Nephron (organoid): ENCODE measurements at regions not wholly inside any gene's neighbourhood (a gene's known extent, or its start where the extent isn't known, plus 50 kb on each side); places are given as distances from the start of the nearest gene placed in this dataset.
"Not testable (repeated sequence)": the region's sequence is repeated elsewhere in the genome, so short reads cannot be mapped to it uniquely, and the experiment has no call there.

Experiments used
- H3K27ac Mint-ChIP-seq, 3 experiments: 2 replicates each; pipeline ENCODE4 v1.8.0; 2020; ENCODE audit warnings: mixed read lengths in 3 of 3, mild to moderate bottlenecking in 2 of 3, moderate library complexity in 1 of 3
- H3K27me3 Mint-ChIP-seq: 2 replicates; pipeline ENCODE4 v1.8.0; 2021; ENCODE audit warnings: low read depth, mild to moderate bottlenecking, moderate library complexity, mixed read lengths
- H3K36me3 Mint-ChIP-seq: 2 replicates; pipeline ENCODE4 v1.8.0; 2020; ENCODE audit warnings: low read depth, mixed read lengths
- H3K4me1 Mint-ChIP-seq: 2 replicates; pipeline ENCODE4 v1.8.0; 2020; ENCODE audit warnings: mixed read lengths
- H3K4me3 Mint-ChIP-seq, 3 experiments: 2 replicates each; pipeline ENCODE4 v1.8.0; 2020; ENCODE audit warnings: mild to moderate bottlenecking in 3 of 3, mixed read lengths in 3 of 3, moderate library complexity in 2 of 3
- H3K9me3 Mint-ChIP-seq: 2 replicates; pipeline ENCODE4 v1.8.0; 2020; ENCODE audit warnings: mixed read lengths
- CTCF ChIP-seq, 3 experiments: fragments of 200-600 bp; sonication (generic); IDR thresholded peaks; one replicate each; pipeline ENCODE4 v1.5.0; 2021; ENCODE audit warnings: antibody characterized with exemption in 3 of 3; ENCODE audit not compliant: unreplicated experiment in 3 of 3

GRCh38 chr4:162761965-162762364, 404.7 kb downstream of the NAF1 start:
- Mint-ChIP-seq H3K4me1 (no peaks in the 10 kb centered on the region), H3K9me3 (no peaks in the 10 kb centered on the region), H3K27me3 (no peaks in the 10 kb centered on the region), H3K36me3 (no peaks in the 10 kb centered on the region), H3K4me3 (no peak overlapping the region), H3K27ac (no peak overlapping the region)
- no peak for TF ChIP-seq CTCF (IDR thresholded peaks at IDR 0.05; ENCODE audit: unreplicated experiment in 3 of 3)

GRCh38 chr4:162740228-162740627, 426.5 kb downstream of the NAF1 start:
- not testable (repeated sequence) for H3K9me3 Mint-ChIP-seq, H3K27me3 Mint-ChIP-seq, H3K4me3 Mint-ChIP-seq, H3K36me3 Mint-ChIP-seq, H3K4me1 Mint-ChIP-seq, H3K27ac Mint-ChIP-seq

GRCh38 chr4:162739596-162739995, 427.1 kb downstream of the NAF1 start:
- not testable (repeated sequence) for H3K27me3 Mint-ChIP-seq, H3K36me3 Mint-ChIP-seq, H3K4me3 Mint-ChIP-seq, H3K4me1 Mint-ChIP-seq, H3K27ac Mint-ChIP-seq, H3K9me3 Mint-ChIP-seq

GRCh38 chr4:162732876-162733275, 433.8 kb downstream of the NAF1 start:
- no peaks in the 10 kb centered on the region for H3K4me1 Mint-ChIP-seq
- H3K27me3 Mint-ChIP-seq, result peaks cover 5% of the 10 kb centered on the region
- no peaks in the 10 kb centered on the region for H3K9me3 Mint-ChIP-seq
- no peak overlapping the region for H3K27ac Mint-ChIP-seq
- H3K36me3 Mint-ChIP-seq, result no peaks in the 10 kb centered on the region
- TF ChIP-seq CTCF (IDR thresholded peaks at IDR 0.05; ENCODE audit: unreplicated experiment in 3 of 3), result no peak
- H3K4me3 Mint-ChIP-seq, result no peak overlapping the region

- H3K9me3 Mint-ChIP-seq, result no peaks in the 10 kb centered on the region
- no peaks in the 10 kb centered on the region for H3K4me1 Mint-ChIP-seq
- no peak overlapping the region for H3K27ac Mint-ChIP-seq
- TF ChIP-seq CTCF (IDR thresholded peaks at IDR 0.05; ENCODE audit: unreplicated experiment in 3 of 3), result no peak
- no peaks in the 10 kb centered on the region for H3K36me3 Mint-ChIP-seq
- no peaks in the 10 kb centered on the region for H3K27me3 Mint-ChIP-seq
- no peak overlapping the region for H3K4me3 Mint-ChIP-seq
These were observed 438.9 kb downstream of the NAF1 start for GRCh38 chr4:162727766-162728165.

GRCh38 chr4:162727232-162727631, 439.5 kb downstream of the NAF1 start:
- H3K36me3 Mint-ChIP-seq, result no peaks in the 10 kb centered on the region
- H3K27me3 Mint-ChIP-seq, result no peaks in the 10 kb centered on the region
- TF ChIP-seq CTCF (IDR thresholded peaks at IDR 0.05; ENCODE audit: unreplicated experiment in 3 of 3), result no peak
- H3K27ac Mint-ChIP-seq, result no peak overlapping the region
- no peak overlapping the region for H3K4me3 Mint-ChIP-seq
- H3K9me3 Mint-ChIP-seq, result no peaks in the 10 kb centered on the region
- H3K4me1 Mint-ChIP-seq, result no peaks in the 10 kb centered on the region

GRCh38 chr4:162715401-162715800, 451.3 kb downstream of the NAF1 start:
- Mint-ChIP-seq H3K4me1 (no peaks in the 10 kb centered on the region), H3K9me3 (peaks cover 1% of the 10 kb centered on the region), H3K4me3 (no peak overlapping the region), H3K27ac (no peak overlapping the region), H3K36me3 (no peaks in the 10 kb centered on the region), H3K27me3 (no peaks in the 10 kb centered on the region)
- no peak for TF ChIP-seq CTCF (IDR thresholded peaks at IDR 0.05; ENCODE audit: unreplicated experiment in 3 of 3)
